ENCODE measurements at regions not wholly inside any gene's neighbourhood (a gene's known extent, or its start where the extent isn't known, plus 50 kb on each side); places are given as distances from the start of the nearest gene placed in this dataset.

DNA sequence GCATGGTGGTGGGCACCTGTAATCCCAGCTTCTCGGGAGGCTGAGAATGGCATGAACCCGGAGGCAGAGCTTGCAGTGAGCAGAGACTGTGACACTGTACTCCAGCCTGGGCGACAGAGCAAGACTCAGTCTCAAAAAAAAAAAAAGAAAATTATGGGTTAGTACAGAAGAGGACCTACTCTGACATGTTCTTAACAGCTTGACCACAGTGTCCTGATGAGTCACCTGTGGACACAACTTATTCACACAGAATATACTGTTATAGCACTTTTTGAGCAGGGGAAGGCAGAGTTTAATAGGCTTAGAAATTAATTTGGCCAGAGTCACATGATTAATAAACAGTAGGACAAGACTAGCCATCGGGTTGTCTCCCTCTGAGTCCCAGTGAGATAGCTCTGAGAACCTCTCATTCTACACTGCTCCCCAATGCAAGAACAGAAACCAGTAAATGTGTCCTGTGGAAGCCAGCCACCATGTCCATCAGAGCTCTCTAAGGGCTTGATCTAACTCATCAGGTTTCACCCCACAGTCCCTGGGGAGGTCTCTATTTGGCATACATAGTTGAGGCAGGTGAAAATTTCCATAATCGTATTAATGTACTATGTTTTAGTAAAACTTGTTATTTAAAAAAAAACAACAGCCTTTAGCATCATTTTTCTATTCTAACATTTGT lies 1077.9 kb upstream of the C9orf72 start:
- TF ChIP-seq, protein P1, sequence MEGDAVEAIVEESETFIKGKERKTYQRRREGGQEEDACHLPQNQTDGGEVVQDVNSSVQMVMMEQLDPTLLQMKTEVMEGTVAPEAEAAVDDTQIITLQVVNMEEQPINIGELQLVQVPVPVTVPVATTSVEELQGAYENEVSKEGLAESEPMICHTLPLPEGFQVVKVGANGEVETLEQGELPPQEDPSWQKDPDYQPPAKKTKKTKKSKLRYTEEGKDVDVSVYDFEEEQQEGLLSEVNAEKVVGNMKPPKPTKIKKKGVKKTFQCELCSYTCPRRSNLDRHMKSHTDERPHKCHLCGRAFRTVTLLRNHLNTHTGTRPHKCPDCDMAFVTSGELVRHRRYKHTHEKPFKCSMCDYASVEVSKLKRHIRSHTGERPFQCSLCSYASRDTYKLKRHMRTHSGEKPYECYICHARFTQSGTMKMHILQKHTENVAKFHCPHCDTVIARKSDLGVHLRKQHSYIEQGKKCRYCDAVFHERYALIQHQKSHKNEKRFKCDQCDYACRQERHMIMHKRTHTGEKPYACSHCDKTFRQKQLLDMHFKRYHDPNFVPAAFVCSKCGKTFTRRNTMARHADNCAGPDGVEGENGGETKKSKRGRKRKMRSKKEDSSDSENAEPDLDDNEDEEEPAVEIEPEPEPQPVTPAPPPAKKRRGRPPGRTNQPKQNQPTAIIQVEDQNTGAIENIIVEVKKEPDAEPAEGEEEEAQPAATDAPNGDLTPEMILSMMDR (IDR thresholded peaks at IDR 0.05; ENCODE audit: low read length), result no peak
- no peak for TF ChIP-seq EZH2phosphoT487 (IDR thresholded peaks at IDR 0.05; ENCODE audit: low read length)
- TF ChIP-seq EZH2 (optimal IDR thresholded peaks at IDR 0.05; ENCODE audit: low read depth, low read length), result no peak
